HCT116 (cell line): ENCODE measurements at regions not wholly inside any gene's neighbourhood (a gene's known extent, or its start where the extent isn't known, plus 50 kb on each side); places are given as distances from the start of the nearest gene placed in this dataset.

Experiments used
- ATAC-seq: fragments of 200-7000 bp; cut with Tn5 transposase; 2 replicates; pipeline ENCODE4 v1.9.1; 2020; ENCODE audit warnings: mild to moderate bottlenecking, moderate library complexity
- BruUV-seq: library from RNA; stranded (reverse); fragments of 400-500 nt; replicated peaks from 2 replicates; lab custom pipeline; 2021; lab: Mats Ljungman, UMichigan
- CTCF ChIA-PET: fragments of 300-600 bp; sonication (Branson Sonifier 250); formaldehyde crosslinking; loops from one replicate; lab custom pipeline; 2021; ENCODE audit warnings: antibody characterized with exemption; lab: Charles Lee
- POLR2A ChIA-PET: fragments of 300-600, 350-600 bp; sonication (Branson Sonifier 250); formaldehyde crosslinking; loops from one replicate; lab custom pipeline; 2021; ENCODE audit warnings: antibody characterized with exemption; lab: Charles Lee
- RAD21 ChIA-PET, 2 experiments: fragments of 300-600 bp; sonication (Branson Sonifier 250); formaldehyde crosslinking; loops; one replicate each; lab custom pipeline; 2023; ENCODE audit warnings: low total read pairs in 2 of 2; ENCODE audit not compliant: uncharacterized antibody in 2 of 2, unreplicated experiment in 2 of 2, low non-redundant PET in 1 of 2; lab: Charles Lee
- DNase-seq: peaks from one replicate; pipeline ENCODE4 v3.0.0-alpha.2; 2010; ENCODE audit warnings: low read depth, low spot score
- H2AFZ ChIP-seq: fragments of 200-600 bp; shearing (Covaris generic), sonication (generic); 2 replicates; pipeline ENCODE4 v1.6.1; 2017; ENCODE audit warnings: low read depth, mixed run types, mixed read lengths, antibody characterized with exemption, low read length; ENCODE audit not compliant: poor library complexity, severe bottlenecking
- H3K27ac ChIP-seq: 2 replicates; pipeline ENCODE4 v1.5.1; 2012; ENCODE audit warnings: low read depth, low read length
- H3K27me3 ChIP-seq: fragments of 200-600 bp; sonication (generic); 2 replicates; pipeline ENCODE4 v1.6.1; 2016; ENCODE audit warnings: mixed run types, low read length, mixed read lengths; ENCODE audit not compliant: insufficient read depth
- H3K36me3 ChIP-seq, 2 experiments: fragments of 200-500 bp in 1 of 2; fragments of 200-600 bp in 1 of 2; sonication (Bioruptor generic) in 1 of 2; sonication (generic) in 1 of 2; 2 replicates each; pipeline versions ENCODE4 v1.5.1 to v1.6.1; 2014 to 2016; ENCODE audit warnings: low read length in 2 of 2, inconsistent platforms in 1 of 2, mixed read lengths in 1 of 2, mixed run types in 1 of 2; ENCODE audit not compliant: insufficient read depth in 2 of 2, control insufficient read depth in 1 of 2
- H3K4me1 ChIP-seq, 2 experiments: fragments of 200-600 bp in 1 of 2; sonication (generic) in 1 of 2; 2 replicates each; pipeline versions ENCODE4 v1.5.1 to v1.6.1; 2012 to 2017; ENCODE audit warnings: low read length in 2 of 2, inconsistent platforms in 1 of 2, mild to moderate bottlenecking in 1 of 2, mixed read lengths in 1 of 2, mixed run types in 1 of 2, moderate library complexity in 1 of 2; ENCODE audit not compliant: insufficient read depth in 2 of 2, control insufficient read depth in 1 of 2
- H3K4me2 ChIP-seq: fragments of 200-600 bp; sonication (generic); 2 replicates; pipeline ENCODE4 v1.6.1; 2017; ENCODE audit warnings: mixed run types, low read length, mixed read lengths
- H3K4me3 ChIP-seq, 2 experiments: fragments of 200-600 bp in 1 of 2; sonication (generic) in 1 of 2; replicated peaks in 1 of 2; 2 replicates each; pipeline ENCODE4 v1.5.1; 2011 to 2016; ENCODE audit warnings: low read length in 2 of 2, control low read depth in 1 of 2, low read depth in 1 of 2, mild to moderate bottlenecking in 1 of 2, mixed read lengths in 1 of 2, mixed run types in 1 of 2
- H3K79me2 ChIP-seq: fragments of 200-600 bp; sonication (generic); 2 replicates; pipeline ENCODE4 v1.6.1; 2017; ENCODE audit warnings: mild to moderate bottlenecking, mixed run types, low read length, moderate library complexity, mixed read lengths; ENCODE audit not compliant: insufficient read depth
- H3K9ac ChIP-seq: fragments of 200-600 bp; sonication (generic); 2 replicates; pipeline ENCODE4 v1.6.1; 2016; ENCODE audit warnings: low read length, mixed read lengths
- H3K9me2 ChIP-seq: fragments of 200-600 bp; sonication (generic), shearing (Covaris generic); 2 replicates; pipeline ENCODE4 v1.6.1; 2017; ENCODE audit warnings: mixed run types, mild to moderate bottlenecking, moderate library complexity; ENCODE audit not compliant: insufficient read depth
- H3K9me3 ChIP-seq, 2 experiments: fragments of 200-500 bp in 1 of 2; fragments of 200-600 bp in 1 of 2; sonication (Bioruptor generic) in 1 of 2; sonication (generic) in 1 of 2; 2 replicates each; pipeline ENCODE4 v1.6.1; 2014 to 2017; ENCODE audit warnings: low read length in 2 of 2, mixed read lengths in 2 of 2, inconsistent platforms in 1 of 2, low read depth in 1 of 2, mild to moderate bottlenecking in 1 of 2, mixed run types in 1 of 2, moderate library complexity in 1 of 2; ENCODE audit not compliant: control insufficient read depth in 1 of 2, insufficient read depth in 1 of 2
- H4K20me1 ChIP-seq: fragments of 200-600 bp; sonication (generic), shearing (Covaris generic); 2 replicates; pipeline ENCODE4 v1.6.1; 2017; ENCODE audit warnings: mixed run types, mild to moderate bottlenecking, moderate library complexity; ENCODE audit not compliant: insufficient read depth
- EGR1 ChIP-seq: IDR thresholded peaks from 2 replicates; pipeline ENCODE4 v1.6.1; 2012; ENCODE audit warnings: low read depth
- ELF1 ChIP-seq: IDR thresholded peaks from 2 replicates; pipeline ENCODE4 v1.6.1; 2012; ENCODE audit warnings: low read depth, borderline replicate concordance
- SP1 ChIP-seq: IDR thresholded peaks from 2 replicates; pipeline ENCODE4 v1.6.1; 2012; ENCODE audit warnings: low read depth
- YY1 ChIP-seq: IDR thresholded peaks from 2 replicates; pipeline ENCODE4 v1.6.1; 2011; ENCODE audit warnings: low read length, low read depth, moderate library complexity, mild to moderate bottlenecking; ENCODE audit not compliant: insufficient replicate concordance; ENCODE audit errors: extremely low read depth
- ZFX ChIP-seq: fragments of 450-650 bp; IDR thresholded peaks from 2 replicates; pipeline ENCODE4 v1.6.1; 2017
- intact Hi-C: fragments of 100-400 bp; cut with micrococcal nuclease; formaldehyde crosslinking; loops from 2 replicates; pipeline ENCODE4 v1.10.0; 2022
- TF ChIP-seq, protein P1 (sequence below), 3 experiments: fragments of 200-600 bp in 1 of 3; sonication (generic) in 1 of 3; IDR thresholded peaks in 2 of 3; conservative IDR thresholded peaks in 1 of 3; 2 replicates each; pipeline ENCODE4 v1.5.1; 2012 to 2017; ENCODE audit warnings: low read depth in 2 of 3, low read length in 2 of 3, antibody characterized with exemption in 1 of 3, borderline replicate concordance in 1 of 3, control low read depth in 1 of 3, mild to moderate bottlenecking in 1 of 3, mixed read lengths in 1 of 3, mixed run types in 1 of 3, moderate library complexity in 1 of 3; ENCODE audit not compliant: insufficient read depth in 1 of 3
- TF ChIP-seq, protein P2 (sequence below): IDR thresholded peaks from 2 replicates; pipeline ENCODE4 v1.6.1; 2012; ENCODE audit warnings: low read depth

DNA sequence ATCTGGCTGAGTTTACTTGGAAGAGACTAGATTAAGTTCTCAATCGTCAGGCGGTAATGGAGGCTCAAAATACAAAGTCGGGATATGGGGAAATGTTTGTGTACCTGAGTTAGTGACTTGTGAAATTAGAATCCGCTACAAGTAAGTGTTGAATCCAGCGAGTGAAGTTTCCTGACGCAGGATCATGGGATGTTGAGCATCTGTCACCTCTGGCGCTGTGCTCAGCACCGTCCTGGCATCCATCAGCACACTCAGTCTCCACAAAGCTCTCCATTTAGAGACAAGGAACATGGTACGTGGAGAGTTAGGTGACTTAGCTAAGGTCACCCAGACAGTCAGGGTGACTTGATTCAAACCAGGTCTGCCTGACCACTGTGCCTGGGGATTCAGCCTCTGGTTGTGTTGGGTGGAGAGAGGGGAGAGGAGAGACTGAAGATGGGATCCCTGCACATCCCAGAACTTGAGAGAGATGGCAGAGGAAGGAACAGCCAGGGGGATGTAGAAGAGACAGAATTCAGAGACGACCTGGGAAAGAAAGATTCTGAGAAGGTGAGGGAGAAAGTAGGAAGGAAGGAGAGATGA, 251.2 kb downstream of the ACKR3 start (continued):
- TF ChIP-seq, protein P1, sequence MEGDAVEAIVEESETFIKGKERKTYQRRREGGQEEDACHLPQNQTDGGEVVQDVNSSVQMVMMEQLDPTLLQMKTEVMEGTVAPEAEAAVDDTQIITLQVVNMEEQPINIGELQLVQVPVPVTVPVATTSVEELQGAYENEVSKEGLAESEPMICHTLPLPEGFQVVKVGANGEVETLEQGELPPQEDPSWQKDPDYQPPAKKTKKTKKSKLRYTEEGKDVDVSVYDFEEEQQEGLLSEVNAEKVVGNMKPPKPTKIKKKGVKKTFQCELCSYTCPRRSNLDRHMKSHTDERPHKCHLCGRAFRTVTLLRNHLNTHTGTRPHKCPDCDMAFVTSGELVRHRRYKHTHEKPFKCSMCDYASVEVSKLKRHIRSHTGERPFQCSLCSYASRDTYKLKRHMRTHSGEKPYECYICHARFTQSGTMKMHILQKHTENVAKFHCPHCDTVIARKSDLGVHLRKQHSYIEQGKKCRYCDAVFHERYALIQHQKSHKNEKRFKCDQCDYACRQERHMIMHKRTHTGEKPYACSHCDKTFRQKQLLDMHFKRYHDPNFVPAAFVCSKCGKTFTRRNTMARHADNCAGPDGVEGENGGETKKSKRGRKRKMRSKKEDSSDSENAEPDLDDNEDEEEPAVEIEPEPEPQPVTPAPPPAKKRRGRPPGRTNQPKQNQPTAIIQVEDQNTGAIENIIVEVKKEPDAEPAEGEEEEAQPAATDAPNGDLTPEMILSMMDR (IDR thresholded peaks at IDR 0.05 in 2 of 3, conservative IDR thresholded peaks at IDR 0.05 in 1 of 3; ENCODE audit: borderline replicate concordance in 1 of 3, insufficient read depth in 1 of 3, low read depth in 2 of 3, low read length in 2 of 3): no peak
- TF ChIP-seq SP1: no peak
- no peak for TF ChIP-seq ELF1
- TF ChIP-seq EGR1: no peak
- TF ChIP-seq, protein P2, sequence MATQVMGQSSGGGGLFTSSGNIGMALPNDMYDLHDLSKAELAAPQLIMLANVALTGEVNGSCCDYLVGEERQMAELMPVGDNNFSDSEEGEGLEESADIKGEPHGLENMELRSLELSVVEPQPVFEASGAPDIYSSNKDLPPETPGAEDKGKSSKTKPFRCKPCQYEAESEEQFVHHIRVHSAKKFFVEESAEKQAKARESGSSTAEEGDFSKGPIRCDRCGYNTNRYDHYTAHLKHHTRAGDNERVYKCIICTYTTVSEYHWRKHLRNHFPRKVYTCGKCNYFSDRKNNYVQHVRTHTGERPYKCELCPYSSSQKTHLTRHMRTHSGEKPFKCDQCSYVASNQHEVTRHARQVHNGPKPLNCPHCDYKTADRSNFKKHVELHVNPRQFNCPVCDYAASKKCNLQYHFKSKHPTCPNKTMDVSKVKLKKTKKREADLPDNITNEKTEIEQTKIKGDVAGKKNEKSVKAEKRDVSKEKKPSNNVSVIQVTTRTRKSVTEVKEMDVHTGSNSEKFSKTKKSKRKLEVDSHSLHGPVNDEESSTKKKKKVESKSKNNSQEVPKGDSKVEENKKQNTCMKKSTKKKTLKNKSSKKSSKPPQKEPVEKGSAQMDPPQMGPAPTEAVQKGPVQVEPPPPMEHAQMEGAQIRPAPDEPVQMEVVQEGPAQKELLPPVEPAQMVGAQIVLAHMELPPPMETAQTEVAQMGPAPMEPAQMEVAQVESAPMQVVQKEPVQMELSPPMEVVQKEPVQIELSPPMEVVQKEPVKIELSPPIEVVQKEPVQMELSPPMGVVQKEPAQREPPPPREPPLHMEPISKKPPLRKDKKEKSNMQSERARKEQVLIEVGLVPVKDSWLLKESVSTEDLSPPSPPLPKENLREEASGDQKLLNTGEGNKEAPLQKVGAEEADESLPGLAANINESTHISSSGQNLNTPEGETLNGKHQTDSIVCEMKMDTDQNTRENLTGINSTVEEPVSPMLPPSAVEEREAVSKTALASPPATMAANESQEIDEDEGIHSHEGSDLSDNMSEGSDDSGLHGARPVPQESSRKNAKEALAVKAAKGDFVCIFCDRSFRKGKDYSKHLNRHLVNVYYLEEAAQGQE: no peak
- TF ChIP-seq YY1: no peak

DNA sequence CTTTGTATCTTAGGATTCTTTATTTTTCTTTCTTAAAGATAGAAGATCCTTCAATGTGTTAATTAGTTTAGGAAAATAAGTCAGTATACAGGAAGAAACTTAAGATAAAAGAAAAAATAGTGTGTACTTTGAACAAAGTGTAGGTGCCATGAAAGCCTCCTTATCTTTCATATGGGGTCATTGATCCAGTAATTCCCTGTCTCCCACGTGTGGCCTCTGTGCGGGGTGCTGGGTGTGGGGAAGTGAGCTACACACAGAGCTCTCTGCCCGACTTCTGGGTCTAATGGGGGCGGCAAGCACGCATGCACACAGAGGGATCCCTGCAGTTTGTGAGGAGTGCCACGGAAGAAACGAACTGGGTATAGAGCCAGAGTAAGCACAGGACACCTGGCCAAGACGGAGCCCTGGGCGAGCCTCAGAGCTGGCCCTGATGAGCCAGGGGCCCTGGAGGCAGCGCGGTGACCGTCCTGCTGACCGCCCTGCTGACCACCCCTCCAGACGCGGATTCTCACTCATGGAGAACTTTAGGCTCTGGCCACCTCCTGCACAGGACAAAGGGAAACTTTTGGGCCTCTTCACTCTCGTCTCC, 253.5 kb downstream of the ACKR3 start:
- no peak overlapping the region for H3K9ac ChIP-seq
- H3K36me3 ChIP-seq: no peaks in the 10 kb centered on the region
- H4K20me1 ChIP-seq: no peaks in the 10 kb centered on the region
- CTCF ChIA-PET: no interaction called here
- no peaks in the 10 kb centered on the region for H3K9me2 ChIP-seq
- H2AFZ ChIP-seq: no peak overlapping the region
- POLR2A ChIA-PET: no interaction called here
- no peak for DNase-seq
- RAD21 ChIA-PET: no interaction called here
- intact Hi-C loops: no loop called here
- H3K4me2 ChIP-seq: no peak overlapping the region
- no TSS peak for BruUV-seq
- TF ChIP-seq, protein P1 (IDR thresholded peaks at IDR 0.05 in 2 of 3, conservative IDR thresholded peaks at IDR 0.05 in 1 of 3; ENCODE audit: borderline replicate concordance in 1 of 3, insufficient read depth in 1 of 3, low read depth in 2 of 3, low read length in 2 of 3): no peak
- no peak for TF ChIP-seq ZFX
- TF ChIP-seq, all 23 proteins: peak for 0
- ATAC-seq: no peak
- Histone ChIP-seq H3K4me3 (no peak overlapping the region), H3K4me1 (no peaks in the 10 kb centered on the region), H3K27me3 (peaks cover 5% of the 10 kb centered on the region), H3K79me2 (no peaks in the 10 kb centered on the region), H3K27ac (no peak overlapping the region), H3K9me3 (peaks cover 0 to 4% of the 10 kb centered on the region in 2 experiments; a peak in 1 of 4 replicates)
